ENCODE measurements at regions not wholly inside any gene's neighbourhood (a gene's known extent, or its start where the extent isn't known, plus 50 kb on each side); places are given as distances from the start of the nearest gene placed in this dataset.

- TF ChIP-seq CTCF (IDR thresholded peaks at IDR 0.05; ENCODE audit: low read depth, low read length, missing control alignments), result no peak
- in situ Hi-C loops (cut with HindIII; ENCODE audit: low sequenced_read_pairs), result no loop called here
- DNase-seq (ENCODE audit: low read depth), result no peak
- no peak overlapping the region for H3K4me3 ChIP-seq (ENCODE audit: low read depth, low read length)
Observed at GRCh38 chr11:32030875-32031503, 59.9 kb upstream of the RCN1 start.

- TF ChIP-seq CTCF (IDR thresholded peaks at IDR 0.05; ENCODE audit: low read depth, low read length, missing control alignments), result no peak
- no peak overlapping the region for H3K4me3 ChIP-seq (ENCODE audit: low read depth, low read length)
- DNase-seq (ENCODE audit: low read depth), result no peak
- in situ Hi-C loops (cut with HindIII; ENCODE audit: low sequenced_read_pairs), result no loop called here
Observed at GRCh38 chr11:32029721-32030120, 61.2 kb upstream of the RCN1 start.

GRCh38 chr11:32028201-32028600 lies 62.7 kb upstream of the RCN1 start:
- DNase-seq (ENCODE audit: low read depth), result no peak
- no peak for TF ChIP-seq CTCF (IDR thresholded peaks at IDR 0.05; ENCODE audit: low read depth, low read length, missing control alignments)
- no peak overlapping the region for H3K4me3 ChIP-seq (ENCODE audit: low read depth, low read length)
- in situ Hi-C loops (cut with HindIII; ENCODE audit: low sequenced_read_pairs), result no loop called here

GRCh38 chr11:32026766-32027165 lies 64.1 kb upstream of the RCN1 start:
- no peak for TF ChIP-seq CTCF (IDR thresholded peaks at IDR 0.05; ENCODE audit: low read depth, low read length, missing control alignments)
- H3K4me3 ChIP-seq (ENCODE audit: low read depth, low read length), result no peak overlapping the region
- DNase-seq (ENCODE audit: low read depth), result no peak
- in situ Hi-C loops (cut with HindIII; ENCODE audit: low sequenced_read_pairs), result no loop called here

- H3K4me3 ChIP-seq (ENCODE audit: low read depth, low read length), result no peak overlapping the region
- in situ Hi-C loops (cut with HindIII; ENCODE audit: low sequenced_read_pairs), result no loop called here
- no peak for TF ChIP-seq CTCF (IDR thresholded peaks at IDR 0.05; ENCODE audit: low read depth, low read length, missing control alignments)
- no peak for DNase-seq (ENCODE audit: low read depth)
Observed at GRCh38 chr11:32024948-32025347, 65.9 kb upstream of the RCN1 start.

GRCh38 chr11:32023370-32024305 lies 67.2 kb upstream of the RCN1 start:
- no peak overlapping the region for H3K4me3 ChIP-seq (ENCODE audit: low read depth, low read length)
- no peak for TF ChIP-seq CTCF (IDR thresholded peaks at IDR 0.05; ENCODE audit: low read depth, low read length, missing control alignments)
- in situ Hi-C loops (cut with HindIII; ENCODE audit: low sequenced_read_pairs), result no loop called here

More at GRCh38 chr11:32023370-32024305, 67.2 kb upstream of the RCN1 start:
- no peak for DNase-seq (ENCODE audit: low read depth)

Data from astrocyte of the cerebellum (primary cell).